B cell (primary cell): ENCODE measurements at regions not wholly inside any gene's neighbourhood (a gene's known extent, or its start where the extent isn't known, plus 50 kb on each side); places are given as distances from the start of the nearest gene placed in this dataset.

Source experiments
- CTCF ChIP-seq: fragments of 200-600 bp; IDR thresholded peaks from one replicate; pipeline ENCODE4 v1.8.0; 2022; ENCODE audit warnings: antibody characterized with exemption, mild to moderate bottlenecking
- EZH2 ChIP-seq: IDR thresholded peaks from 2 replicates; pipeline ENCODE4 v1.6.1; 2012; ENCODE audit warnings: borderline replicate concordance, low read depth, mild to moderate bottlenecking, moderate library complexity, low read length; ENCODE audit not compliant: insufficient read depth, poor library complexity, severe bottlenecking

DNA sequence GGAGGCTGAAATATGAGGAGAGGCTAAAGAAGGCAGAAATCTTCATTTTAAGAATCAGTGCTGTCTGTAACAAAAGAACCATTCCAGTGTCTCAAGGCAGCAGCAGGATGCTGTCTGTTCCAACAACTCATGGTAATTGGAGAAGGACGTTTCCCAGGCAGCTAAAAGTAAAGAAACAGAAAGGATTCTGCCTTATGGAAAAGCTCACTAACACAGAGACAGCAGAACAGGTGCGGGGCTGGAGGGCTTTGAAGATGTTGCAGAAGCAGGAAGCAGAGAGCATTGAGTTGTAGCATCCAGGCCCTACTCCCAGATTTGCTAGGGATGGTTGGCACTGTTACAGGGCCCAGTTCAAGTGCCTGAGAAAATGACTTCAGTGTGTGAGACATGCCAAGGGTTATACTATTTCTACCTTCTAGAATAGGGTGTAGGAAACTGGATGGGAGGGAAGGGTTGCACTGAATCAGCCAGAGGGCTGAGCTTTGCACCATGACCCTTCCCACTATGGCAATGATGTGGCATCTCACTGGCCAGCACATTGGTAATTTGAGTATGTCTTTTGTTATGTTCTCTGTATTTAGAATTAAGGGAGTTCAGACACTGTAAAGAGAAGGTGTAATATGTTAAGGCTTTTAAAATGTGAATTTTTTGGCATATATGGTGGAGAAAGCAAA is 160.0 kb upstream of the FBXO33 start:
- no peak for TF ChIP-seq CTCF
- no peak for TF ChIP-seq EZH2
